Astrocyte (in vitro differentiated cells and primary cell): ENCODE measurements at regions not wholly inside any gene's neighbourhood (a gene's known extent, or its start where the extent isn't known, plus 50 kb on each side); places are given as distances from the start of the nearest gene placed in this dataset.

Source experiments
- EZH2 ChIP-seq: IDR thresholded peaks from 2 replicates; pipeline ENCODE4 v1.6.1; 2012; ENCODE audit warnings: mild to moderate bottlenecking, low read length, inconsistent platforms; ENCODE audit not compliant: insufficient read depth
- TF ChIP-seq, protein P1 (sequence below): IDR thresholded peaks from 2 replicates; pipeline ENCODE4 v1.5.1; 2011; ENCODE audit warnings: low read depth, mild to moderate bottlenecking, inconsistent platforms, low read length, moderate library complexity; ENCODE audit not compliant: insufficient read depth

DNA sequence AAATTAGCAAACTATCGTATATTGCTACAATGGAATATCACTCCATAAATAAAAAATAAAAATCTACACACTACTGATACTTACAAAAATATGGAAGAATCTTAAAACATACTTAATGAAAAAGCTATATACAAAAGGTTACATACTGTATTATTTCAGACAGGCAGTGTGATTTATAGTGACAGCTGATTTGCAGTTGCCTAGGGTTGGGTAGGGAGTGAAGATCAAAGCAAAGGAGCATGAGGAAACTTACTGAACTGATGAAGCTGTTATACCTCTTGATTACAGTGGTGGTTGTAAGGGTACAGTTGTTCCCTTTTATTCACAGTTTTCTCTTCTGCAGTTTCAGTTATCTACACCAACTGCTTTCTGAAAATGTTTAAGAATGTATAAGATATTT is 62.6 kb downstream of the FSCB start:
- TF ChIP-seq, protein P1, sequence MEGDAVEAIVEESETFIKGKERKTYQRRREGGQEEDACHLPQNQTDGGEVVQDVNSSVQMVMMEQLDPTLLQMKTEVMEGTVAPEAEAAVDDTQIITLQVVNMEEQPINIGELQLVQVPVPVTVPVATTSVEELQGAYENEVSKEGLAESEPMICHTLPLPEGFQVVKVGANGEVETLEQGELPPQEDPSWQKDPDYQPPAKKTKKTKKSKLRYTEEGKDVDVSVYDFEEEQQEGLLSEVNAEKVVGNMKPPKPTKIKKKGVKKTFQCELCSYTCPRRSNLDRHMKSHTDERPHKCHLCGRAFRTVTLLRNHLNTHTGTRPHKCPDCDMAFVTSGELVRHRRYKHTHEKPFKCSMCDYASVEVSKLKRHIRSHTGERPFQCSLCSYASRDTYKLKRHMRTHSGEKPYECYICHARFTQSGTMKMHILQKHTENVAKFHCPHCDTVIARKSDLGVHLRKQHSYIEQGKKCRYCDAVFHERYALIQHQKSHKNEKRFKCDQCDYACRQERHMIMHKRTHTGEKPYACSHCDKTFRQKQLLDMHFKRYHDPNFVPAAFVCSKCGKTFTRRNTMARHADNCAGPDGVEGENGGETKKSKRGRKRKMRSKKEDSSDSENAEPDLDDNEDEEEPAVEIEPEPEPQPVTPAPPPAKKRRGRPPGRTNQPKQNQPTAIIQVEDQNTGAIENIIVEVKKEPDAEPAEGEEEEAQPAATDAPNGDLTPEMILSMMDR = no peak
- no peak for TF ChIP-seq EZH2
